BJ (cell line): ENCODE measurements at regions not wholly inside any gene's neighbourhood (a gene's known extent, or its start where the extent isn't known, plus 50 kb on each side); places are given as distances from the start of the nearest gene placed in this dataset.

ENCODE experiments used
- CTCF ChIA-PET: fragments of 350-600 bp; formaldehyde crosslinking; extraction: SDS; loops from one replicate; lab custom pipeline; 2021; ENCODE audit warnings: antibody characterized with exemption, inconsistent platforms; lab: Yijun Ruan, JAX
- POLR2A ChIA-PET: fragments of 300-600 bp; sonication (Branson Sonifier 250); formaldehyde crosslinking; extraction: SDS; loops from one replicate; lab custom pipeline; 2021; ENCODE audit warnings: antibody characterized with exemption; lab: Charles Lee
- DNase-seq: peaks from one replicate; pipeline ENCODE4 v3.0.0-alpha.2; 2011; ENCODE audit warnings: low read depth
- H3K27me3 ChIP-seq: 2 replicates; pipeline ENCODE4 v1.6.0; 2011; ENCODE audit warnings: low read length; ENCODE audit not compliant: control insufficient read depth, insufficient read depth
- H3K36me3 ChIP-seq: 2 replicates; pipeline ENCODE4 v1.5.1; 2011; ENCODE audit warnings: low read length; ENCODE audit not compliant: control insufficient read depth, insufficient read depth
- H3K4me3 ChIP-seq: 2 replicates; pipeline ENCODE4 v1.5.1; 2011; ENCODE audit warnings: low read depth, mild to moderate bottlenecking, control low read depth, low read length
- CTCF ChIP-seq: IDR thresholded peaks from 2 replicates; pipeline ENCODE4 v1.5.1; 2011; ENCODE audit warnings: low read depth, mild to moderate bottlenecking, control low read depth, inconsistent platforms, low read length, moderate library complexity; ENCODE audit not compliant: insufficient read depth

GRCh38 chr6:168255283-168255881 lies 64.2 kb downstream of the DACT2 start:
- Histone ChIP-seq H3K27me3 (no peaks in the 10 kb centered on the region), H3K36me3 (no peaks in the 10 kb centered on the region), H3K4me3 (no peak overlapping the region)
- ChIA-PET POLR2A (no interaction called here), CTCF (no interaction called here)
- no peak for DNase-seq
- TF ChIP-seq CTCF, result no peak

GRCh38 chr6:168252267-168252666 lies 67.3 kb downstream of the DACT2 start:
- ChIA-PET CTCF (no interaction called here), POLR2A (no interaction called here)
- no peak for DNase-seq
- TF ChIP-seq CTCF, result no peak
- Histone ChIP-seq H3K4me3 (no peak overlapping the region), H3K36me3 (no peaks in the 10 kb centered on the region), H3K27me3 (no peaks in the 10 kb centered on the region)

- DNase-seq, result no peak
- no peaks in the 10 kb centered on the region for H3K36me3 ChIP-seq
- POLR2A ChIA-PET, result no interaction called here
- H3K4me3 ChIP-seq, result no peak overlapping the region
- CTCF ChIA-PET, result no interaction called here
- H3K27me3 ChIP-seq, result no peaks in the 10 kb centered on the region
- no peak for TF ChIP-seq CTCF
These were observed 69.3 kb downstream of the DACT2 start for GRCh38 chr6:168250250-168250649.

- Histone ChIP-seq H3K36me3 (no peaks in the 10 kb centered on the region), H3K4me3 (no peak overlapping the region), H3K27me3 (no peaks in the 10 kb centered on the region)
- ChIA-PET CTCF (no interaction called here), POLR2A (no interaction called here)
- no peak for TF ChIP-seq CTCF
- no peak for DNase-seq
These were observed 69.8 kb downstream of the DACT2 start for GRCh38 chr6:168249746-168250145.

- POLR2A ChIA-PET, result no interaction called here
These were observed 71.4 kb downstream of the DACT2 start for GRCh38 chr6:168248148-168248620.

More at GRCh38 chr6:168248148-168248620, 71.4 kb downstream of the DACT2 start:
- CTCF ChIA-PET, result no interaction called here
- no peak for TF ChIP-seq CTCF
- no peak for DNase-seq
- Histone ChIP-seq H3K4me3 (no peak overlapping the region), H3K27me3 (no peaks in the 10 kb centered on the region), H3K36me3 (no peaks in the 10 kb centered on the region)
